ENCODE measurements at regions not wholly inside any gene's neighbourhood (a gene's known extent, or its start where the extent isn't known, plus 50 kb on each side); places are given as distances from the start of the nearest gene placed in this dataset.

DNA sequence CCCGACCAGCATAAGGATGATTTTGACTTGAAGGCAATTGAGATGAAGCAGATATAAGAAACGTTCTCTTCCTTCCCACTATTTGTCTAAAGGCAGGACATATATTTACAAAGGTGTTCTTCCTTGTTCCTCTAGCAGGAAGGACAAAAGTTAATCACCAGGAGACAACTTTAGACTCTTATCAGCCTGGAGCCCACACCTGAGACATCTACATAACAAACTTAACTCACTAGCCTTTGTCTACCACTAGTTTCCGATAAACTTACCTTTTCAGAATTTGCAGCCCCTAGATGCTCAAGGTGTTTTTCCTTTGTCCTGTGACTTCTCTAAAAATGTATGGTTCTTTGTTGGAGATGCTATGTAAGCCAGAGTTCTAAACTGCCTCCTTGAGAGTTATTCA is 1047.8 kb upstream of the NXPH2 start:
- no peak for TF ChIP-seq CTCF (conservative IDR thresholded peaks at IDR 0.05; ENCODE audit: low read depth, low read length)

DNA sequence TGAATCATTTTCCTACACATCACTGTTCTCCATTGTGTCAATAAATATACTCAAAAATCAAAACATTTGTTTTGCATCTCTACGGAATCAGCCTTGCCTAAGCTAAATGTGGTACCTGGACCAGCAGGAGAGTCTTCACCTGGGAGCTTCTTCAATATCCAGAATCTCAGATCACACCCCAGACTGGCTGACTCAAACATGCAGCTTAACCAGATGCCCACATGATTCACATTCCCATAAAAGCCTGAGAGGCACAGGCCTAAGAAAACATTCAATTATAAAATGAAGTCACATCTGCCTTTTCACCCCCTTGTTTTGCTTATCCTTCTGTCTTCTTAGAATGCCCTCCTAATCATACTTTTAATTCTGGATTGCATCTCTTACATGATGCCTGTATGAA is 1045.5 kb upstream of the NXPH2 start:
- no peak for DNase-seq (ENCODE audit: low read depth)
- no peak overlapping the region for H3K4me3 ChIP-seq (ENCODE audit: low read depth, low read length)
- no peak for TF ChIP-seq CTCF (conservative IDR thresholded peaks at IDR 0.05; ENCODE audit: low read depth, low read length)

More for the DNA sequence above, 1047.8 kb upstream of the NXPH2 start:
- H3K4me3 ChIP-seq (ENCODE audit: low read depth, low read length) = no peak overlapping the region
- no peak for DNase-seq (ENCODE audit: low read depth)

GRCh38 chr2:139819273-139819796 is 1039.1 kb upstream of the NXPH2 start:
- TF ChIP-seq CTCF (conservative IDR thresholded peaks at IDR 0.05; ENCODE audit: low read depth, low read length) = no peak
- DNase-seq (ENCODE audit: low read depth) = no peak
- no peak overlapping the region for H3K4me3 ChIP-seq (ENCODE audit: low read depth, low read length)

- no peak overlapping the region for H3K4me3 ChIP-seq (ENCODE audit: low read depth, low read length)
- TF ChIP-seq CTCF (conservative IDR thresholded peaks at IDR 0.05; ENCODE audit: low read depth, low read length) = no peak
- no peak for DNase-seq (ENCODE audit: low read depth)
Measured at GRCh38 chr2:139814458-139814857, 1034.3 kb upstream of the NXPH2 start.

DNA sequence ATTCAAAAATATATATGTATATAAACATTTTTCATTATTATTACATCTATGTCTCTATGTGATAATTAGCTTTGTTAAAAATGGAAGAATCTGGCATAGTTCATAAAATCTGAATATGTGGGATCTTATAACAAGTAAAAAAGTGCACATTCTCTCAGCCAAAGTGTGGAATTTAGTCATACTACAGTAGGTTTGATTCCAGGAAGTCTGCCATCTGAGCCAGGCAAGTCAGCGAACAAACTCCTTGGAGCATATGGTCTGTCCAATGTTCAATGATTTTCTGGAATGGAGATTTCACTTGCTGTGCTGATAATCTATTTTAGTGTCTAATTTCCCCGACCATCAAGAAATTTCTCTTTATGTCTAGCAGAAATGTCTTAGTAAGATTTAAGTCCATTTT is 1033.2 kb upstream of the NXPH2 start:
- no peak for DNase-seq (ENCODE audit: low read depth)
- no peak overlapping the region for H3K4me3 ChIP-seq (ENCODE audit: low read depth, low read length)

GRCh38 chr2:139805441-139805840 is 1025.3 kb upstream of the NXPH2 start:
- H3K4me3 ChIP-seq (ENCODE audit: low read depth, low read length) = no peak overlapping the region
- TF ChIP-seq CTCF (conservative IDR thresholded peaks at IDR 0.05; ENCODE audit: low read depth, low read length) = no peak
- DNase-seq (ENCODE audit: low read depth) = no peak

More for the DNA sequence above, 1033.2 kb upstream of the NXPH2 start:
- no peak for TF ChIP-seq CTCF (conservative IDR thresholded peaks at IDR 0.05; ENCODE audit: low read depth, low read length)

DNA sequence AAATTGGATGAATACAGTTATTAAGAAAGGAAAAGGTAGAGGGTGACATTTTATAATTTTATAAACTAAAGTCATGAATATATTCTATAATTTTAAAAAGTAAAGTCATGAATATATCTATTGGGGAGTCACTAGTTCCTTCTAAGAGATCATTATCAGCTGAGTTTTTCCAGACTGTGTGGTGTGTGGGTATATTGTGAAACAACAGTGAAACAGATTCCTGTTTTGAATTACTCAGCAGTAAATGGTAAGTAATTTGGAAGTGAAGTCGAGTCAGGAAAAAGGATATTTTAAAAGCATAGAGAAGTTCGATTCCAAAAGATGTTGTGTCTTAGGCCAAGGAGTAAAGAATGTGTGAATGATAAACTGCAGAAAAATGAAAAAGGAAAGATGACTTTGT is 1018.2 kb upstream of the NXPH2 start:
- no peak for TF ChIP-seq CTCF (conservative IDR thresholded peaks at IDR 0.05; ENCODE audit: low read depth, low read length)
- H3K4me3 ChIP-seq (ENCODE audit: low read depth, low read length) = no peak overlapping the region
- peak; percentile 1 for DNase-seq (ENCODE audit: low read depth)

All from choroid plexus epithelial cell (primary cell).